Stimulated activated CD4-positive, alpha-beta T cell treated with anti-CD3 and anti-CD28 coated beads, Interleukin-15, amount 100 ng/mL, for 48 hours (primary cell): ENCODE measurements at regions not wholly inside any gene's neighbourhood (a gene's known extent, or its start where the extent isn't known, plus 50 kb on each side); places are given as distances from the start of the nearest gene placed in this dataset.
"Not testable (repeated sequence)": the region's sequence is repeated elsewhere in the genome, so short reads cannot be mapped to it uniquely, and the experiment has no call there.

Experiments
- DNase-seq, 2 donors: peaks; one replicate each; pipeline ENCODE4 v3.0.0-alpha.2; 2020; ENCODE audit warnings: low read depth in 2 of 2

DNA sequence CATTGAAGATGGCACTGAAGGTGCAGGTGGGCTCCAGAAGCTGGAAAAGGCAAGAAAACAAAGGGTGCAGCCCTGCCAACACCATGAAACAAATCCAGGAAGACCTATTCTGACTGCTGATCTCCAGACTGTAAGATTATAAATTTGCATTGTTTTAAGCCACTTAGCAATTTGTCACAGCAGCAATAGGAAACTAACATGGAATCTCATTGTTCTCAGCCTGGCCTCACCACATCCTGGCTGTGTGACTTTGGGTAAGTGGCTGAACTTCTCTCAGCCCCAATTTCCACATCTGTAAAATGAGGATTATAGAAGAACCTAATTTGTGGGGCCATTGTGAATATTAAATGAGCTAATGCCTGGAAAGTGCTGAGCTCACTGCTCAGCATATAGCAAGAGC, 160.4 kb upstream of the MAFB start:
- no peak for DNase-seq

- DNase-seq = no peak
These were observed 162.0 kb upstream of the MAFB start for GRCh38 chr20:40851051-40851450.

DNA sequence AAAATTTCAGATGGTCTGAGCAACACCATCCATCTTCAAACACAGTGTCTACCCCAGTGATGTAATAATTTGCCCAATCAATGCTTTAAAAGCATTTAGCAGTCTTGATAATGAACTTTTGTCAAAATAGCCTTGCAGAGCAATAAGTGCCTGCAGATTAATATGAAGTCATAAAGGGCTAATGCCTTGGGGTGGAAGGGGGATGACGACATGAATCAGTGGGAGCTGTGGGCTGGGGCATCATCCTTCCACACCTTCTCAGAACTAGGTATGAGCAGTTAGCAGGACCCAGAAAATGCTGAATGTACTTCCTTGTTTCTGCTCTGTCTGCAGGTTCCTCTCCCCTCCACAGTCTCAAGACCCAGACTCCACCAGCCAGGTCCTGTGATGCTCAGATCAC, 166.2 kb upstream of the MAFB start:
- DNase-seq = no peak

DNA sequence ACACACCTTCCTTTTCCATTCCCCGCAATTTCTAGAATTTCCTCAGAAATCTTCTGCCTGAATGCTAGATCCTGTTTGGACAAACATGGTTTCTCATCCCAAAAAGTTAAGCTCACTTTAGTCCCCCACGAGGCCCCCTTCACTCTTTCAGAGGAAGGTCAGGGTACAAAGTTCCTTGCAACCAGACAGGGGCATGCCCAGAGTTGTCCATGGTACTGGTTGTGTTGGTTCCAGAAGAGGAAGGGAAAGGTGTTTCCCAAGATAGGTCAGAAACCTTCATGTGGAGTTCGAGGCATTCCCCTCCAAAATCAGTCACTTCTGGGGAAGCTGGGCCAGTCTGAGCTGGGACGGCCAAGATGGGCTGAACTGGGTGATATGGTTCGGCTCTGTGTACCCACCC, 167.6 kb upstream of the MAFB start:
- DNase-seq = no peak

DNA sequence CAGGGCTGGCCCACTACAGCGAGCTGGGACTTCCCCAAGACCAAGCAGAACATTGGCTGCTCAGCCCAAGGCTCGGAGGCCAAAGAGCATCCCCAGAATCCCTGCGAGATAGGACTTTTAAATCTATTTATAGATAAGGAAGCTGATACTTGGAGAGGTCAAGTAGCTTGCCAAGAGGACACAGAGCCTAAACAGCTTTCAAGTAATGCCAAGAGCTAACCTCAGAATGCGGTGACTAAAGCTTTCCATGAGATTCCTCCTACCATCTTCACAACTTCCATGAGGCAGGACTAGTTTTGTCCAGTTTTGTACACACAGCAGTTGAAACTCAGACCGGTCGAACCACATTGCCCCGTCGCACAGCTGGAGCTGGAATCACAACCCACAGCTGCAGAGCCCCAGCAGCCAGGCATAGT, 168.1 kb upstream of the TOP1 start:
- no peak for DNase-seq

DNA sequence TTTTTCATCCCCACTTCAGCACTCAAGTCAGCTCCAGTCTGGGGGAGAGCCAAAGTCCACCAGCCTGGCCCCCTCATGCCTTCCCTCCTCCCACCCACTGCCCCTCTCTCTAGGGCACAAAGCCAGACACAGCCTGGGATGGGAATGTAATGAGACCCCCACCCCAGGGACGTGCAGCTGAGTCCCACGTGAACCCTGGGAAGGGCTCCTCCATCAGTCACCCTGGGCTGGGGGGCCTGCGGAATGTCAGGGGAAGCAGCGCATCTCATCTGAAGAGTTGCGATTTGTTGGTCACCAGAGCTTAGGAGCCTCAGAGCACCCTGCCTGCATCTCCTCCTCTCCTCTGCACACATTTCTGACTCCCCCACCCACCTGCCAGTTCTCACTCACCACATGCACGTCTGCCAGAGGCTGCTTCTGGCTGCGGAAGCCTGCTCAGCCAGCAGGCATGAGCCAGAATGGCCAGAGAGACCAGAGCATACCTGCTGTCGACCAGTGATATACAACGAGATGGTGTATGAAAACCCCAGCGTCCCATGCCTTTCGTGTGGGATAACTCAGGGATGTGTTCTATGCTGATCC, 167.1 kb upstream of the TOP1 start:
- no peak for DNase-seq

GRCh38 chr20:40863355-40863919, 165.2 kb upstream of the TOP1 start:
- no peak for DNase-seq

DNA sequence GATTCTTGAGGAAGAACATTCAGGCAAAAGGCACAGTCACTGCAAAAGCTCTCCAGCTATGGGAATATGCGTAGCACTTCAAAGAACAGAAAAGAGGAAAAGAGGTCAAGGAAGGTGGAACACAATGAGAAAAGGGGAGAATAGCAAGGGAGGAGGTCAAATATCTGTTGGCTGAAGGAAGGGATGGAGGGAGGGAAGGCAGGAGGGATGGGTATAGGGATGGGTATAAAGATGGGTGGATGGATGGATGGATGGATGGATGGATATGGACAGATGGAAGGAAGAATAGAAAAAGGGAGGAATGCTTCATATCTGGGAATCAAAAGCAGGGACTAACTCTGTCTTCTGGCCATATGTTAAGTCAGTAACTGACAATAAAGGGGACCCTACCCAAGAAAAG, 164.2 kb upstream of the TOP1 start:
- DNase-seq = no peak

GRCh38 chr20:40865095-40865494, 163.5 kb upstream of the TOP1 start:
- no peak for DNase-seq

- DNase-seq = no peak
These were observed 162.6 kb upstream of the TOP1 start for GRCh38 chr20:40866056-40866455.

- DNase-seq = no peak
These were observed 159.9 kb upstream of the TOP1 start for GRCh38 chr20:40868551-40869217.

- no peak for DNase-seq
These were observed 159.1 kb upstream of the TOP1 start for GRCh38 chr20:40869218-40870147.

DNA sequence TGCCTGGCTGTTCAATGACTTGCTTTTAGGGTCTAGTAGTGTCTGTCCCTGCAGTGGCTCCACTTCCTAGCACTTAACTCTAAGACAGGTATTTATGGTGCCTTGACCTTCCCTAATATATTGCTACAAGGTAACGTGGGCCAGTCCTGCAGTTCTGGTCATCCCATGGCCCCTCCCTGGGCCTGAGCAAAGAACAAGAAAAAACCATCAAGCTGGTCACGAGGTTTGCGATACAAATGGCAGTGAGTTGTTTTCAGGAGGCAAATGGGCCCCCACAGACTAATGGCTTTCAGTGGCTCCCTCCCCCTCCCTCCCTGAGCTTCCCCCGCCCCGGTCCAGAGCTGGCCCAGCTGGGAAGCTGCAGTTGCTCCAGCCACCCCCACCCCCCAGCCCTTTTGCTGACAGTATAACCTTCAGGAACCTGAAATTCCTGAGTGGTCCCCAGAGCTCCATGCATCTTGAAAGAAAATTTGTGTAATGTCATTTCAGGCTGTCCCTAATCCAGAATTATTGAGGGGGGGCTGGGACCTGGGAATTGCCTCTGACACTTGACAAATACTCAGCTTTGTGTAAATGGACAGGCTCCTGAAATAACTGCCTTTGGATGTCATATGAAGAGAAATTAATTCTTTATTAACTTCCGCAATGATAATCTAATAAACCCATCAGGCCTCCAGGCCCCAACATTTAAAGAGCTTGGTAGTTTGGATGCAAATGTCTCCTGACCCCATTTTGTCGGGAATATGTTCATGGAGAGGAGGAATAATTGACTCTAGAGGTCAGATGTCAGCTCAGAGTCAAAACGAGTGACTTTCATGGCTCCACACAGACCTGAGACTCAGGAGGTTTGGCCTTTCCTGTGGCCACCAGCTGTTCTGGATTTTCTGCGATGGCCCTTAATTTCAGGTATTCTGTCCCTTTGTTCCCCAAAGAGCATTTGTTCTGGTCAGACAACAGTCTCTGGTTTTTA, 153.2 kb upstream of the TOP1 start:
- DNase-seq = no peak

- DNase-seq = not testable (repeated sequence)
These were observed 150.5 kb upstream of the TOP1 start for GRCh38 chr20:40878099-40878498.

GRCh38 chr20:40880063-40880728, 148.4 kb upstream of the TOP1 start:
- no peak for DNase-seq

GRCh38 chr20:40880729-40881109, 147.9 kb upstream of the TOP1 start:
- DNase-seq = no peak

DNA sequence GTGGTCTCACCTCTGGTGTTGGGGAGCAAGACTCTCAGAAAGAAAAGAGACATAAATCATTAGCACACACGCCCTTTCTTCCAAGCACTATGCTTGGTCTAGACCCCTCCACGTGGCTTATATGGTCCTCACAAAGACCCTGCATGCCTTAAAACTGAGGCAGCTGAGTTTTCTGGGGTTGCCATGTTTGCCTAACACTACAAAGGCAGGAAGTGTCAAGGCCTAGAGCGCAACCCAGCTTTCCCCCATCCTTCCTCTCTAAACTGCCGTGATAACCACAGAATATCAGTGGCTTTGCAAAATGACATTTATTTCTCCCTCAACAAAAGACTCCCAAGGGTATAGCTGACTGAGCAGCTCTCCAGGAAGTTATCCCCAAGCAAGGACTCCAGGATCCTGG, 146.5 kb upstream of the TOP1 start:
- DNase-seq = no peak

- no peak for DNase-seq
These were observed 145.5 kb upstream of the TOP1 start for GRCh38 chr20:40883097-40883496.

GRCh38 chr20:40887105-40887504, 141.5 kb upstream of the TOP1 start:
- DNase-seq = no peak

- DNase-seq = not testable (repeated sequence)
These were observed 139.4 kb upstream of the TOP1 start for GRCh38 chr20:40889266-40889665.

GRCh38 chr20:40890181-40890580, 138.4 kb upstream of the TOP1 start:
- no peak for DNase-seq
